K562 (cell line): ENCODE measurements at regions not wholly inside any gene's neighbourhood (a gene's known extent, or its start where the extent isn't known, plus 50 kb on each side); places are given as distances from the start of the nearest gene placed in this dataset.

Source experiments
- CBX5 ChIP-seq: IDR thresholded peaks from 2 replicates; pipeline ENCODE4 v1.6.1; 2014; ENCODE audit warnings: low read depth, borderline replicate concordance
- CEBPB ChIP-seq: fragments of 450-650 bp; IDR thresholded peaks from 2 replicates; pipeline ENCODE4 v1.6.1; 2016; ENCODE audit warnings: missing genetic modification characterization, missing compliant biosample characterization
- GATAD2B ChIP-seq: fragments of 450-650 bp; IDR thresholded peaks from 2 replicates; pipeline ENCODE4 v1.6.1; 2017; ENCODE audit warnings: mild to moderate bottlenecking, borderline replicate concordance
- POLR2AphosphoS5 ChIP-seq: IDR thresholded peaks from 2 replicates; pipeline ENCODE4 v1.6.1; 2011; ENCODE audit warnings: mild to moderate bottlenecking, low read depth, low read length, moderate library complexity; ENCODE audit not compliant: control insufficient read depth, insufficient read depth
- SIN3A ChIP-seq, 2 experiments: fragments of 150-350 bp in 1 of 2; IDR thresholded peaks; 2 replicates each; pipeline ENCODE4 v1.6.1; 2011 to 2016; ENCODE audit warnings: borderline replicate concordance in 2 of 2, low read depth in 2 of 2, low read length in 2 of 2, mild to moderate bottlenecking in 2 of 2, moderate library complexity in 2 of 2; ENCODE audit not compliant: control insufficient read depth in 1 of 2
- TF ChIP-seq, protein P1 (sequence below), 3 experiments: IDR thresholded peaks in 2 of 3; conservative IDR thresholded peaks in 1 of 3; 2 replicates each; pipeline ENCODE4 v1.5.1; 2011 to 2012; ENCODE audit warnings: low read length in 3 of 3, mild to moderate bottlenecking in 3 of 3, control low read depth in 2 of 3, improper control_type of control experiment in 1 of 3, inconsistent platforms in 1 of 3, low read depth in 1 of 3, mixed read lengths in 1 of 3, moderate library complexity in 1 of 3; ENCODE audit not compliant: insufficient read depth in 2 of 3

DNA sequence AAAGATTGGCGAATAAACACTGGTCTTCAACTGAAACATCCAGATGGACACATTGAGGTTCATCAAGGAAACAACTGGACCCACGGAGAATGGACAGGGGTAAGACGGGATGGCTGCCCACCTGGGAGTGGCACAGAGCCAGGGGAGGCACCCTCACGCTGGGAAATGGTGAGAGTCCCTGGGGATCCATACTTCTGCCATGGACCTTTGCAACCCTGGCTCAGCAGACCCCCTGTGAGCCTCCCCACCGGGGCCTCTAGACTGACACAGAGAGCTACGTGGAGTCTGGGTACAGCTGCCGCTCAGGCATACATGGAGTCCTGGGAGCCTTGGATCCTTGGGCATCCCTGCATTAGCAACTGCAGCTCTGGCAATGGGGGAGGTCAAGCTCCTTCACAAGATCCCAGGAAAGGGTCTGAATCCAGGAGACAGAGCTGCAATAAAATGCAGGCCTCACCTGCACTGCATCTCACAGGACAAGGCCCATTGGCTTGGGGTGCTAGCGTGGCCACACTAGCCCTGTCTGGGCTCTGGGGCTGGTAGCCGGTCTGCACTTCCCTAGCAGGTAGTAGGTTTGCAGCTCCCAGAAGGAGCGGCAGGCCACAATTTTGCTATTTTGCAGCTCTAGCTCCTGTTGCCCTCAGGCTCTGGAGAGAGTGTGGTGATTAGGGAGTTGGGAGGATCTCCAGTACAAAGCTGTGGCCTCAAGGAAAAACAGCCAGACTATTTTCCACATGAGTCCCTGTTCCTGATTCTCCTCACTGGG is 496.4 kb upstream of the LRRC4C start:
- TF ChIP-seq CBX5 = no peak
- TF ChIP-seq, protein P1, sequence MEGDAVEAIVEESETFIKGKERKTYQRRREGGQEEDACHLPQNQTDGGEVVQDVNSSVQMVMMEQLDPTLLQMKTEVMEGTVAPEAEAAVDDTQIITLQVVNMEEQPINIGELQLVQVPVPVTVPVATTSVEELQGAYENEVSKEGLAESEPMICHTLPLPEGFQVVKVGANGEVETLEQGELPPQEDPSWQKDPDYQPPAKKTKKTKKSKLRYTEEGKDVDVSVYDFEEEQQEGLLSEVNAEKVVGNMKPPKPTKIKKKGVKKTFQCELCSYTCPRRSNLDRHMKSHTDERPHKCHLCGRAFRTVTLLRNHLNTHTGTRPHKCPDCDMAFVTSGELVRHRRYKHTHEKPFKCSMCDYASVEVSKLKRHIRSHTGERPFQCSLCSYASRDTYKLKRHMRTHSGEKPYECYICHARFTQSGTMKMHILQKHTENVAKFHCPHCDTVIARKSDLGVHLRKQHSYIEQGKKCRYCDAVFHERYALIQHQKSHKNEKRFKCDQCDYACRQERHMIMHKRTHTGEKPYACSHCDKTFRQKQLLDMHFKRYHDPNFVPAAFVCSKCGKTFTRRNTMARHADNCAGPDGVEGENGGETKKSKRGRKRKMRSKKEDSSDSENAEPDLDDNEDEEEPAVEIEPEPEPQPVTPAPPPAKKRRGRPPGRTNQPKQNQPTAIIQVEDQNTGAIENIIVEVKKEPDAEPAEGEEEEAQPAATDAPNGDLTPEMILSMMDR (IDR thresholded peaks at IDR 0.05 in 2 of 3, conservative IDR thresholded peaks at IDR 0.05 in 1 of 3; ENCODE audit: insufficient read depth in 2 of 3, low read depth in 1 of 3, low read length in 3 of 3) = no peak
- TF ChIP-seq POLR2AphosphoS5 = no peak
- TF ChIP-seq CEBPB = no peak
- TF ChIP-seq SIN3A (IDR thresholded peaks at IDR 0.05; ENCODE audit: borderline replicate concordance in 2 of 2, control insufficient read depth in 1 of 2, low read depth in 2 of 2, low read length in 2 of 2) = no peak
- TF ChIP-seq GATAD2B = no peak
